ENCODE measurements at regions not wholly inside any gene's neighbourhood (a gene's known extent, or its start where the extent isn't known, plus 50 kb on each side); places are given as distances from the start of the nearest gene placed in this dataset.

DNA sequence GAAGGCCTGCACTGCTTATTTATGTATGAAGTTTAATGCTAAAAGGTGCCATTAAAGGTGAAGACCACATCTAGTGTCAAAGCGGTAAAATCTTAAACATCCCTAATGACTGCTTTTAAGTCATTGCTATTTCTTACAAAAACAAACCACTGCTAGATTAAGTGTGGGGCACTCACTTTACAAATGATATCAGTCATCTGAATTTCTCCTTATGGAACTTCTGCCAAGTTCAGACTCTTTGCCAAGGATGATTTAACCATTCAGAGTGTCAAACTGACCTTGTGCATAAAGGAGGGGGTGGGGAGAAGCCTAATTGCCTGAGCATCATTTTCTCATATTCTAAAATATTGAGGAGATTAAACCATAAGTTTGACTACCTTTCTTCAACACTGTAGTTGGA lies 271.5 kb downstream of the TGFB2 start:
- TF ChIP-seq, protein P1, sequence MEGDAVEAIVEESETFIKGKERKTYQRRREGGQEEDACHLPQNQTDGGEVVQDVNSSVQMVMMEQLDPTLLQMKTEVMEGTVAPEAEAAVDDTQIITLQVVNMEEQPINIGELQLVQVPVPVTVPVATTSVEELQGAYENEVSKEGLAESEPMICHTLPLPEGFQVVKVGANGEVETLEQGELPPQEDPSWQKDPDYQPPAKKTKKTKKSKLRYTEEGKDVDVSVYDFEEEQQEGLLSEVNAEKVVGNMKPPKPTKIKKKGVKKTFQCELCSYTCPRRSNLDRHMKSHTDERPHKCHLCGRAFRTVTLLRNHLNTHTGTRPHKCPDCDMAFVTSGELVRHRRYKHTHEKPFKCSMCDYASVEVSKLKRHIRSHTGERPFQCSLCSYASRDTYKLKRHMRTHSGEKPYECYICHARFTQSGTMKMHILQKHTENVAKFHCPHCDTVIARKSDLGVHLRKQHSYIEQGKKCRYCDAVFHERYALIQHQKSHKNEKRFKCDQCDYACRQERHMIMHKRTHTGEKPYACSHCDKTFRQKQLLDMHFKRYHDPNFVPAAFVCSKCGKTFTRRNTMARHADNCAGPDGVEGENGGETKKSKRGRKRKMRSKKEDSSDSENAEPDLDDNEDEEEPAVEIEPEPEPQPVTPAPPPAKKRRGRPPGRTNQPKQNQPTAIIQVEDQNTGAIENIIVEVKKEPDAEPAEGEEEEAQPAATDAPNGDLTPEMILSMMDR (IDR thresholded peaks at IDR 0.05) = no peak
- TF ChIP-seq EP300 (IDR thresholded peaks at IDR 0.05) = no peak

Data from ovary (tissue), 3 donors.